Endodermal cell (in vitro differentiated cells): ENCODE measurements at regions not wholly inside any gene's neighbourhood (a gene's known extent, or its start where the extent isn't known, plus 50 kb on each side); places are given as distances from the start of the nearest gene placed in this dataset.

Source experiments
- DNase-seq: peaks from one replicate; pipeline ENCODE4 v3.0.0-alpha.2; 2017
- H3K27ac ChIP-seq: 2 replicates; pipeline ENCODE4 v1.5.1; 2013; ENCODE audit warnings: mild to moderate bottlenecking, low read depth, low read length, moderate library complexity
- H3K27me3 ChIP-seq: 2 replicates; pipeline ENCODE4 v1.6.1; 2013; ENCODE audit warnings: mild to moderate bottlenecking, low read length, moderate library complexity; ENCODE audit not compliant: insufficient read depth, control insufficient read depth, poor library complexity, severe bottlenecking
- H3K36me3 ChIP-seq: 2 replicates; pipeline ENCODE4 v1.7.0; 2013; ENCODE audit warnings: mild to moderate bottlenecking, low read length, moderate library complexity; ENCODE audit not compliant: control insufficient read depth, insufficient read depth
- H3K4me1 ChIP-seq: one replicate; pipeline ENCODE4 v1.7.0; 2013; ENCODE audit warnings: low read length; ENCODE audit not compliant: control insufficient read depth, insufficient read depth
- H3K4me3 ChIP-seq: 2 replicates; pipeline ENCODE4 v1.5.1; 2013; ENCODE audit warnings: mild to moderate bottlenecking, low read length, moderate library complexity
- H3K9ac ChIP-seq: 2 replicates; pipeline ENCODE4 v1.6.1; 2013; ENCODE audit warnings: mild to moderate bottlenecking, low read length, moderate library complexity; ENCODE audit not compliant: poor library complexity, severe bottlenecking; ENCODE audit errors: extremely low read depth
- H3K9me3 ChIP-seq: 2 replicates; pipeline ENCODE4 v1.6.1; 2013; ENCODE audit warnings: mild to moderate bottlenecking, low read length, moderate library complexity; ENCODE audit not compliant: control insufficient read depth
- H3K27ac Mint-ChIP-seq: 2 replicates; pipeline ENCODE4 v1.8.0; 2020; ENCODE audit warnings: mixed read lengths
- H3K27me3 Mint-ChIP-seq: 2 replicates; pipeline ENCODE4 v1.8.0; 2021; ENCODE audit warnings: mild to moderate bottlenecking, mixed read lengths; ENCODE audit not compliant: insufficient read depth
- H3K36me3 Mint-ChIP-seq: 2 replicates; pipeline ENCODE4 v1.8.0; 2020; ENCODE audit warnings: low read depth, mixed read lengths
- H3K4me1 Mint-ChIP-seq: 2 replicates; pipeline ENCODE4 v1.8.0; 2020; ENCODE audit warnings: mixed read lengths
- H3K4me3 Mint-ChIP-seq: 2 replicates; pipeline ENCODE4 v1.8.0; 2020; ENCODE audit warnings: mild to moderate bottlenecking, moderate library complexity, mixed read lengths
- H3K9me3 Mint-ChIP-seq: 2 replicates; pipeline ENCODE4 v1.8.0; 2020; ENCODE audit warnings: mild to moderate bottlenecking, mixed read lengths
- CTCF ChIP-seq: fragments of 200-600 bp; sonication (generic); conservative IDR thresholded peaks from 2 replicates; pipeline ENCODE4 v1.5.0; 2021; ENCODE audit warnings: antibody characterized with exemption, mild to moderate bottlenecking
- WGBS, 2 experiments: methylation state at CpG; one replicate each; pipeline versions ENCODE4 v1.1.5 to v1.1.7; 2013; ENCODE audit warnings: missing lambda C conversion rate in 2 of 2, mixed read lengths in 1 of 2; ENCODE audit not compliant: insufficient coverage in 1 of 2, insufficient read length in 1 of 2; 5-methylcytosine and 5-hydroxymethylcytosine counted together

DNA sequence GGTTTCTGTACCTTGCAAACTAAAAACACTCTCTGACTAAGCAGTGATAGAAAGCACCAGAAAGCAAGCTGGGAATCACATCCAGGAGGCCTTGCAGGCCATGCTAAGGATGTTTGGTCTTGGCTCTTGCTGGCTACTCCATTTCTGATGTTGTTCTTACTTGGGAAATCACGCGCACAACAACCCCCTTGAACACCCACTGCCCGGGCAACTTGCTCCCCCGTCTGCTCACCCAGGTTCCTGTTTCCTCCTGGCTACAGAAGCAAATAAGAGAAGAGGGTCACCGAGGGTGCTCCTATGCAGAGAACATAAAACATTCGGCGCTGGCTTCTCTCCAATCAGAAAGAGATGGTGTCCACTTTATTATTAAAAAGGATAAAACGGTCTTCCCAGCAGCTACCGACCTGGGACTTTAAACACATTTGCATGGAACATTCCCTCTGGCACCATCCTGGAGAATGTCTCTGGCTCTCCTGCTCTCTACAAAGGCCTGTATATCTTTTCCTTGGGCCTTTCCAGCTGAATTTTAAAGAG, 271.2 kb upstream of the RPL38 start:
- H3K9me3 Mint-ChIP-seq, result peaks cover 13% of the 10 kb centered on the region
- H3K27ac Mint-ChIP-seq, result no peak overlapping the region
- H3K36me3 Mint-ChIP-seq, result no peaks in the 10 kb centered on the region
- Histone ChIP-seq H3K27me3 (no peaks in the 10 kb centered on the region), H3K4me1 (no peaks in the 10 kb centered on the region), H3K9ac (no peak overlapping the region), H3K9me3 (peaks cover 13% of the 10 kb centered on the region), H3K27ac (no peak overlapping the region), H3K36me3 (no peaks in the 10 kb centered on the region), H3K4me3 (no peak overlapping the region)
- TF ChIP-seq CTCF, result no peak
- H3K27me3 Mint-ChIP-seq, result peaks cover 19% of the 10 kb centered on the region
- WGBS, 2 experiments, result 93% methylated on average over 5 to 9 of the region's 9 CpGs
- DNase-seq, result peak; percentile 30
- H3K4me1 Mint-ChIP-seq, result peaks cover 3% of the 10 kb centered on the region
- H3K4me3 Mint-ChIP-seq, result no peak overlapping the region

GRCh38 chr17:73933164-73933766, 270.2 kb upstream of the RPL38 start:
- Histone ChIP-seq H3K36me3 (no peaks in the 10 kb centered on the region), H3K27me3 (no peaks in the 10 kb centered on the region), H3K4me1 (no peaks in the 10 kb centered on the region), H3K9ac (no peak overlapping the region), H3K9me3 (peaks cover 3% of the 10 kb centered on the region), H3K4me3 (no peak overlapping the region), H3K27ac (no peak overlapping the region)
- H3K27ac Mint-ChIP-seq, result no peak overlapping the region
- H3K4me3 Mint-ChIP-seq, result no peak overlapping the region
- WGBS, 2 experiments, result 86 to 94% methylated on average over 6 to 8 of the region's 8 CpGs
- H3K4me1 Mint-ChIP-seq, result peaks cover 3% of the 10 kb centered on the region
- no peak for TF ChIP-seq CTCF
- H3K36me3 Mint-ChIP-seq, result no peaks in the 10 kb centered on the region
- H3K9me3 Mint-ChIP-seq, result peaks cover 3% of the 10 kb centered on the region
- peaks cover 13% of the 10 kb centered on the region for H3K27me3 Mint-ChIP-seq
- DNase-seq, result no peak

GRCh38 chr17:73933871-73934270, 269.6 kb upstream of the RPL38 start:
- Mint-ChIP-seq H3K9me3 (no peaks in the 10 kb centered on the region), H3K27ac (no peak overlapping the region), H3K36me3 (no peaks in the 10 kb centered on the region), H3K27me3 (peaks cover 9% of the 10 kb centered on the region), H3K4me1 (peaks cover 3% of the 10 kb centered on the region), H3K4me3 (no peak overlapping the region)
- Histone ChIP-seq H3K27me3 (no peaks in the 10 kb centered on the region), H3K27ac (no peak overlapping the region), H3K9me3 (no peaks in the 10 kb centered on the region), H3K4me1 (no peaks in the 10 kb centered on the region), H3K9ac (no peak overlapping the region), H3K36me3 (no peaks in the 10 kb centered on the region), H3K4me3 (no peak overlapping the region)
- no peak for TF ChIP-seq CTCF
- DNase-seq, result peak; percentile 32
